GM19438 (cell line): ENCODE measurements at regions not wholly inside any gene's neighbourhood (a gene's known extent, or its start where the extent isn't known, plus 50 kb on each side); places are given as distances from the start of the nearest gene placed in this dataset.

Source experiments
- ATAC-seq: cut with Tn5 transposase; IDR thresholded peaks from one replicate; pipeline ENCODE4 v1.9.1; 2021; ENCODE audit warnings: low read depth; ENCODE audit not compliant: unreplicated experiment

- no peak for ATAC-seq
Measured at GRCh38 chr21:21605521-21605920, 607.3 kb downstream of the NCAM2 start.

GRCh38 chr21:21606041-21606440, 607.8 kb downstream of the NCAM2 start:
- ATAC-seq = no peak

GRCh38 chr21:21612466-21612865, 614.3 kb downstream of the NCAM2 start:
- no peak for ATAC-seq

- ATAC-seq = no peak
Measured at GRCh38 chr21:21614966-21615365, 616.8 kb downstream of the NCAM2 start.

GRCh38 chr21:21622460-21623234, 624.4 kb downstream of the NCAM2 start:
- no peak for ATAC-seq

GRCh38 chr21:21624674-21625073, 626.5 kb downstream of the NCAM2 start:
- no peak for ATAC-seq

GRCh38 chr21:21631961-21632360, 633.8 kb downstream of the NCAM2 start:
- ATAC-seq = no peak

GRCh38 chr21:21632926-21633325, 634.7 kb downstream of the NCAM2 start:
- no peak for ATAC-seq

GRCh38 chr21:21661741-21662140, 663.5 kb downstream of the NCAM2 start:
- ATAC-seq = no peak

GRCh38 chr21:21662776-21663175, 664.6 kb downstream of the NCAM2 start:
- ATAC-seq = no peak

GRCh38 chr21:21664871-21665270, 666.7 kb downstream of the NCAM2 start:
- no peak for ATAC-seq

- ATAC-seq = no peak
Measured at GRCh38 chr21:21666689-21667088, 668.5 kb downstream of the NCAM2 start.

GRCh38 chr21:21668198-21668597, 670.0 kb downstream of the NCAM2 start:
- ATAC-seq = no peak

- ATAC-seq = no peak
Measured at GRCh38 chr21:21673959-21674358, 675.8 kb downstream of the NCAM2 start.

GRCh38 chr21:21675601-21676000, 677.4 kb downstream of the NCAM2 start:
- no peak for ATAC-seq

GRCh38 chr21:21682172-21682571, 684.0 kb downstream of the NCAM2 start:
- no peak for ATAC-seq

GRCh38 chr21:21688889-21689288, 690.7 kb downstream of the NCAM2 start:
- no peak for ATAC-seq

- no peak for ATAC-seq
Measured at GRCh38 chr21:21690068-21690665, 692.0 kb downstream of the NCAM2 start.

- no peak for ATAC-seq
Measured at GRCh38 chr21:21712748-21713520, 714.7 kb downstream of the NCAM2 start.

GRCh38 chr21:21713651-21714180, 715.5 kb downstream of the NCAM2 start:
- ATAC-seq = no peak

- ATAC-seq = no peak
Measured at GRCh38 chr21:21714426-21714825, 716.2 kb downstream of the NCAM2 start.
